ENCODE measurements at regions not wholly inside any gene's neighbourhood (a gene's known extent, or its start where the extent isn't known, plus 50 kb on each side); places are given as distances from the start of the nearest gene placed in this dataset.

DNA sequence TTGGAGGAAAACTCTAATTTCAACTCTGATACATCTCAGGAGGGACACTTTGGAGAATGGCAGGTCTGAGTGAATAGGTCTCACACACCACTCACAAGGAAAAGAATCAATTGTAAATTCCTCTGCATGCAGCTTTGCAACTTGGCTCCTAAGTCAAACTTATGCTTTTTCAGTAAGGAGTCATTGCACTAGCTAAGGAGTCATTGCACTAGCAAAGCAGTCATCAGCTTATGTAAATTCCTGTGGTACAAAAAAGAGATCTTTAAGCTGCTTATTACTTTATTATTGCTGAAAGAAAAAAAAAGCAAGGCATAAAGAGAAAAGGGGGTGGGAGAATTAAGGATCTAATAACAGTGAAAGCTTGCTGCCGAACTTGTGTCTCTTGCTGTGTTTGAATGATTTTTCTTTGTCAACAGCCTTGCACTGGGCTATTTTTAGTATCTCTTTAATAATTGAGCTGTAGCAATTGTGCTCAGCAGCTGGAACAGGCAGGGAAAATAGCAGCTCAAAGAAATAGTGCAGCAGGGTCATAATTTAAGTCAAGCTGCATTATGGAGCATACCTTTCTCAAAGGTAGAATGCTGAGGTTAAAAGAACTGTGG lies 154.3 kb upstream of the ARPP21 start:
- no peak for DNase-seq (ENCODE audit: low read depth)

DNA sequence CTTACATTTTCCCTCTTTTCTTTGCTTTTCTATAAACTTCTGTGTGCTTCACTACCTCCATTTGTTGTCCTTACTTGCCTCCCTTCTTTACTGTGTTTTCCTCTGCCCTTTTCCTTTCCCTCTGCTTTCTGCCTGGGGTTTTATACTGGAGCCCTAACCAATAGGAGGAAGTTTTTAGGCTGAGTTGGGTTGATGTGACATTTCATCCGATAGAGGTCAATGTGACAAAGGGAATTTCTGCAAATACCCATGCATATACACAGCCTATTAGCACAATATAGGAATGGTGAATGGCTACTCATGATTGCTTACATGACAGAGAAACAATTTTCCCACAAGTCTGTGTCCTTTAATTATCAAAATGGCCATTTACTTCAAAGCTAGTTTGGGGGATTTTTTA lies 153.0 kb upstream of the ARPP21 start:
- DNase-seq (ENCODE audit: low read depth): no peak

DNA sequence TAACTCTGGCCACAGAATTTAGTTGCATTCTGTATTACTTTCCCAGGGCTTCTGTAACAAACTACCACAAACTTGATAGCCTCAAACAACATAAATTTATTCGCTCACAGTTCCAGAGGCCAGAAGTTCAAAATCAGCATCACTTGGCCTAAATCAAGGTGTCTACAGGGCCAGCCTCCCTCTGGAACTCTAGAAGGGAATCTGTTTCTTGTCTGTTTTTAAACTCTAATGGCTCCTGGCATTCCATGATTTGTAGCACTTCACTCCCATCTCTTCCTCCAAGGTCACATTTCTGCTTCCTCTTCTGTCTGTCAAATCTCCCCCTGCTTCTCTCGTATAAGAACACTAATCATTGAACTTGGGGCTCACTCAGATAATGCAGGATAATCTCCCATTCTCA lies 151.9 kb upstream of the ARPP21 start:
- DNase-seq (ENCODE audit: low read depth): no peak

DNA sequence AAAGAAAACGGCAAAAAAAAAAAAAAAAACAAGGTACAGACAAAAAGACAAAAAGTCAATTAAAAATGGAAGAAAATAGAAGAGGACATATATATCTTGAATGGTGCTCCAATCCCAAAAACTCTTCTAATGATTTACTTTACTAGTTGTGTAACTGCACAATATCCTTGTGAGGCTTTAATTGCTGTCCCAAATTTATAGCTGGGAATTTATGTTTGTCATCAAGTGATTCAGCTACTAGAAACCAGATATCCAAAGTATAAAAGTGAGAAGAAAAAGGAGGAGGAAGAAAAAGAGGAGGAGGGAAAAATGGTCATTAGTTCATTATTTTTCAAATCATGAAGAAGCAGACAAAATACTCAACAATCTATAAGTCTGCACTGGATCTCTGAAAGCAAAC lies 150.8 kb upstream of the ARPP21 start:
- DNase-seq (ENCODE audit: low read depth): no peak

DNA sequence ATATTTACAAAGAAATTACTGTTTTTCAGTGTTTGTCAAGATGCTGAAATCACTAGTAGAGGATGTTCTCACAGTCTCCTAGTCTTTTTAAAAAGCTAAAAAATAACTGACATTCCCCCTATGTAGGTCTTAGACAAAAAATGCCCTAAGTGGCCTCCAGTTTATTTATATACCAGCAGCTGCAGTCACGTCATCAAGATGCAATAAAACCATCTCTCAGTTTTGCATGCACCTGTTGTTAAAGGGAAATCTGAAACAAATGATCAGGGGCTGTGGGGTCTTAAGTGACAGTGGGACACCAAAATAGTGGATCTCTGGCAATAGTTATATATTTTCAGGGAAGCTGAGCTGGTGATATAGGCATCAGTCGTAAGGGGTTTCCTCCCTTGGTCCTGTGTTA lies 146.5 kb upstream of the ARPP21 start:
- DNase-seq (ENCODE audit: low read depth): no peak

DNA sequence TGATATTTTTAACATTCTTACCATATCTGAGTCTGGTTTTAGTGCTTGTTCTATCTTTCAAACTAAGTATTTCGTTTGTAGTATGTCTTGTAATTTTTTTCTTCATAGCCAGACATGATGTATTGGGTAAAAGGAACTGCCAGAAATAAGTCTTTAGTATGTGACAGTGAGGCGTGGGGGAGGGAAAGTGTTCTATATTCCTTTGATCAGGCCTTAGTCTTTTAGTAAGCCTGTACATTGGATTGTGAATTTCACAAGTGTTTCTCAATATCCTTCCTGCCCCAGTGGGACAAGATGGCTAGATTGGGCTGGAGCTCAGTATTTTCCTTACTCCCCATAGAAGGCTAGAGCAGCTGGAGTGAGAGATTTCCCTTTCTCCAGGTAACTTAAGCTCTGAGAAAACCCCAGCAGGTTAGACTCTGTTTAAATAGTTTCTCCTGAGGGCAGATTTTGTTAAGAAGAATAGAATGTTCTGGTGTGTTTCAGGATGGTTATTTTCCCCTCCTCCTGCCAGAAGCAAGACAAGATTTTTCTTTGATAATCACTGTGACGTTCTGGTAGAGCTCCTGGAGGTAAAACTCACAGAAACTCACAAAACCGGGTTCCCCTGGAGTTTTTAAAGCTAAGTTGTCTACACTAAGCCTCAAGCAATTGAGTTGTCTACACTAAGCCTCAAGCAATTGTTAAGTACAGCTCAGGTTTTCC lies 140.7 kb upstream of the ARPP21 start:
- no peak for DNase-seq (ENCODE audit: low read depth)

DNA sequence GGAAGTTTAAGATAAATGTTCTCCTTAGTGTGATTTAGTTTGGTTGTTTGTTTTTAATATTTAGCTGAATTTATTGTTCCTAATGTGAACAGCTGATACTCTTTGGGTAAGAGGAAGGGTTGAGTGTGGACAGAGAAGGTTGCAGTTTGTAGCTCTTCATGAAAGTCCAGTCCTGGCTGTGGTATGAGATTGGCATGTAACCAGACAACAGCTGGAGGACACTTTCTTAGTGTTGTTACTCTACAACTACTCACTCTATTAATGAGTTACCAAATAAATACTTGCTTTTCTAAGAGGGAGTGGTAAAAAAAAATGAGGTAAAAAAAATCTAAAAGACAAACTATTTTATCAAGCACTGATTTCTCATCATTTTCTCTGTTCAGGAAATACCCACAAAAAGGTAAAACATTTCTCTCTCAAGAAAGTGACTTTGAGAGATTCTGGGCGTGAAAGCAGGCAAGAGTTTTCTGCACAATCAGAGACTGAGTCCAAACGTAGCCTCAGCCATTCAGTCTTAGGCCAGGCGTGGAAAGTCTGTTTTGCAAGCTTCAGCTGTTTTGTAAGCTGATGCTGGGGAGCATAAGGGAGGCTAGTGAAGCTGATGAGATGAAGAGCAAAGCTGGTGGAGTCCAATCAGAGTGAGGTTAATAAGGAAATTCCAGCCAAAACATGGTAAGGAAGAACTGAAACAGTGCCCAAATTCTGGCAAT lies 138.5 kb upstream of the ARPP21 start:
- no peak for DNase-seq (ENCODE audit: low read depth)

DNA sequence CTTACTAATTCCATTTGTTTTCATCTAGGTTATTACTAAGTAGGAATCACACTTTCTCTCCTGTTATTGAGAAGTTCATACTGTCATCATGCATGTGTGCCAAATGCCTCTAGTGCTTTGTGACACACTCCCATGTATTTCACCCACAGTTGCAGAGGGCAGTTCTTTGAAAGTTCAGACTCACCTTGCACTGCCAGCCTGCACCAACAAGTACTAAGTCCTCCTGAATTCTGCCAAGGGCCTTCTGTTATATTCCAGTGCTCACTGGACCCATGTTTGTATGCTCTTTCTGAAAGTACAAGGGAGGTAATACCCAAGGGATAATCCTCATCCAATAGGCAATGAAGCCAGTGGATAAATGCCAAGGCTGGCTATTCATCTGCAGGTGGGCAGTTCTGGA lies 136.6 kb upstream of the ARPP21 start:
- no peak for DNase-seq (ENCODE audit: low read depth)

DNA sequence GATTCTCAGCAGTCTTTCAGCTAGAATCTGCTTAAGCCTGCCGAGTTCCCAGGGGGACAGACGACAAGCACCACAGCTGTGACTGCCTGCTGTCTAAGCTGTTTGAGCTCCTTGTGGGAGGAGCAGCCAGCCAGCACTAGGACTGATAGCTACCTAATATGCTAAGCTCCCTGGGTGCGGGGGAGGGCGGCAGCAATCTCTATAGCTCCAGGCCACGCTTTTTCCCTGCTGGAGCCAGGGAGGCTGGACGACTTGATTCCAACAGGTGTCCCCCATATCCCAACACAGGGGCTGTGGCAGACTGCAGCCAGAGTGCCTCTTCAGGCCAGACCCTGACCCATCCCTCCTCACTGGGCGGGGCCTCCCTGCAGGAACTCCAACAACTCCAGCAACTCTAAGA lies 134.1 kb upstream of the ARPP21 start:
- DNase-seq (ENCODE audit: low read depth): no peak

DNA sequence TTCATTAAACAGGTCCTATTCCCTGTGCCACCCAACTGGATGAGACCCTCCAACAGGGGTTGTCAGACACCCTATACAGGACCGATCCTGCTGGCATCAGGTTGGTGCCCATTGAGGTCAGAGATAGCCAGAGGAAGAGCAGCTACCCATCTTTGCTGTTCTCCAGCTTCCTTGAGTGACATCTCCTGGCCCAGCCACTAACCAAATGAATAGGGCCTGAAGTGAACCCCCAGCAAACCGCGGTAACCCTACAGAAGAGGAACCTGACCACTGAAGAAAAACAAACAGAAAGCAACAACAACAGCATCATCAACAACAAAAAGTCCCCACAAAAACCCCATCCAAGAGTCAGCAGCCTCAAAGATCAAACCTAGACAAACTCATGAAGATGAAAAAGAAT lies 133.6 kb upstream of the ARPP21 start:
- DNase-seq (ENCODE audit: low read depth): no peak

DNA sequence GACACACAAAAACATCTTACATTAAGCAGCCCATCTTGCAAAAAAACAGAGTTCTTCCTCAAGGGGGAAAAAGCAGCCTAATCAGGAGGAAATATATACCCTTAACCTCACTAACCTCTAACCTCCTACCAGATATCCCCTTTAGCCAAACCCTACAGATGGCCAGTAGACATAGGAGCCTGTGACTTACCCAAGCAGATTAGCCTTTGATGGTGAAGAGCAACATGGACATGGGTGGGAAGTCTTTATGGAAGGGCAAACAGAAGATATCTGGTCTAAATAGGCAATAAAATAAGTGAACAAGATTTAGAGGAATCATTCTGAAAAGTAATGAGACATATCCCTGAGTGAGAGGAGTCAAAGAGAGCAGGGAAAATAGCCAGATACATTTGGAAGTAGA lies 119.4 kb upstream of the ARPP21 start:
- no peak for DNase-seq (ENCODE audit: low read depth)

DNA sequence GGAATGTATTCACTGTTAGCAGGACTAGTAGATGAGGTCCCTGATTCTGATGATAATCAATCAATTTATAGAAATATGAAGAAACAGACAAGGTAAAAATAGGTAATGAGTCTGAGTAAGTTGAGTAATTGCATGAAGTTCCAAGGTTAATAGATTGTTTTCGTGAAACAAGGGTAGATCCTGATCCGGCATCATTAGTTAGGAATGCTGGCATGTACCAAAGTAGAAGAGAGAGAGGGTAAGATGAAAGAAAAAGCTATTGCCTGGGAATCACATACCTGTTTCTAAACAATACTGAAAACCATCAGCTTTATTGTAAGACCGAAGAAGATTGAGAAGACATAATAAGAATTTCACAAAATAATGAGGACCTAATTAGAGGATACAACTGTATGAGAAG lies 118.1 kb upstream of the ARPP21 start:
- no peak for DNase-seq (ENCODE audit: low read depth)

DNA sequence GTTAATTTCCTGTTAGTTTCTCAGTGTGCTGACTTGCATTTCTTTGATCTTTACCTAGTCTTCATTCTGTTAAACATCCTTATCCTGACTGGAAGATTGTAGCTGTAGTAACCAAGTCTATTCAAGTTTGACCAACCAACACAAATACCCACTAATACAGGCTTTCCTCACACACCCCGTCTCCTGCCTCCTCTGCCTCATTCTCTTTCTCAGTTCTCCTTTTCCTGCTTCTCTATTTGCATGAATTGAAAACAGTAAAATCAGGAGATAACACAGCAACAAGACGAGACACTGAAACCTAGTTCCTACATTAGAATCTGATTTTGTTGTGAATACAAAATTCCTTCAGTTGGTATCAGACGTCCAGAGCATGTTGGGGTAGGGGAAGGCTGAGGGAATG lies 116.9 kb upstream of the ARPP21 start:
- DNase-seq (ENCODE audit: low read depth): no peak

DNA sequence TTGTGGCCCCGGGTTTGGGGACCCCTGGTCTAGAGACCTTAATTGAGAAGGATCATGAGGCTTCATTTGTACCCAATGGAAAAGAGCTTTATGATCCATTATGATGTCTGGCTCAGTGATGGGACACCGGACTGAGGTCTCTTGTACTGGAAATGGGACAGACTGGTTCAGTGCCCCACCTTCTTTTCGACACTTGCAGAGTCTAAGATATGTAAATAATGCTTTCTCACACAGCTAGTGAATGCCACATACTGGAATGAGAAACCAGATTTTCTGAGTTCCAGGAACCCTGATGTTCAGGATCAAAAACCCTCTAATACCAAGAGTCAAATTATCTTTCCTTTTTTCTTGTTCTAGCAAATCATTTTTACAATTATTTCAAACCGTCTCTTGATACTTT lies 116.3 kb upstream of the ARPP21 start:
- DNase-seq (ENCODE audit: low read depth): no peak

DNA sequence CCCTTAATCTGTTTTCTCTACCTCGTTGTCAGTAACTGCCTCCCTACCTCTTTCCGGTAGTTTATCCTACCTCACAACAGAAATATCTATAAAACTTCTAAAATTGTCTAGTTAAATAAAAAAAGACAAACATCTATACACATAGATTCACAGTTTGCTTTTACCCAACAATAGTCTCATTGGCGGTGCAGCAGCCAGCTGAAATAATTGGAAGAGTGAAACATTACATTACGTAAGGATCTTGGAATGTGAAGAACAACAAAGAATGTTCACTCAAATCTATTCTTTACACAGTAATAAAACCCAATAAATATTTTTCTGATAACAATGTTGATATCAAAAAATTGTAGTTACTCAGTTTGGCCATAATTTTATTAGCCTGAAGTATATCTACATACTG lies 115.5 kb upstream of the ARPP21 start:
- no peak for DNase-seq (ENCODE audit: low read depth)

DNA sequence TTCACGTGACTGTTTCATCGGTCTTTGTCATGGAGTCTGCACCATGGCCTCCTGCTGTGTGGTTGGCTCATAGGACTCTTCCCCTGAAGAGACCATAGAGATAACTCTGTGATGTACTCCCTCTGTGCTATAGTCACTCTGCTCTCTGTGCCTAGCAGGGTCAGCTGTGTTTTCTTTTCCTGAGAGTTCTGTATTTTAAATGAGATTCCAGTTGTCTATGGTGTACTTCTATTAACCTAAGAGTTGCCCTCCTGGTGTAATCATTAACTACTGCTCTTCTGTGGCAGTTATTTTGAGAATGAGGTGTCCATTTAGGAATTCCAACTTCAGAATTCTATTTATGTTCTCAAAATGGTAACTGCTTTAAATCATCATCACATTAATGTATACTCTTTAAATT lies 114.5 kb upstream of the ARPP21 start:
- no peak for DNase-seq (ENCODE audit: low read depth)

DNA sequence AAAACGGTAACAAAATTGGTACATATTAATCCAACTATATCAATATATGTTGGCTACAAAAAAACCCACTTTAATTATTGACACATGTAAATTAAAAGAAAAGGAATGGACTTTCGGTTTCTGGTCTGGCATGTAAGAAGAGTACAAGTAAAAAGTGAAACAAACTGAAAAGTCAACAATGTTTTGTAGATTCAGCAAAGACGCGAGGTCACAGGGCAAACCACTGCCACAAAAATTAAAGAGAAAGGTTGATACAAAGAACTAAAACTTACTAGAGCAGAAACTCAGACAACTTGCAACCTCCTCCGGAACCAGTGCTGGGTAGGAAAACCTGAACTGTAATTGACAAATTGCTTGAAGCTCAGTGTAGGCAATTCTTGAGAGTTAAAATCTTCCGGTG lies 110.6 kb upstream of the ARPP21 start:
- no peak for DNase-seq (ENCODE audit: low read depth)

DNA sequence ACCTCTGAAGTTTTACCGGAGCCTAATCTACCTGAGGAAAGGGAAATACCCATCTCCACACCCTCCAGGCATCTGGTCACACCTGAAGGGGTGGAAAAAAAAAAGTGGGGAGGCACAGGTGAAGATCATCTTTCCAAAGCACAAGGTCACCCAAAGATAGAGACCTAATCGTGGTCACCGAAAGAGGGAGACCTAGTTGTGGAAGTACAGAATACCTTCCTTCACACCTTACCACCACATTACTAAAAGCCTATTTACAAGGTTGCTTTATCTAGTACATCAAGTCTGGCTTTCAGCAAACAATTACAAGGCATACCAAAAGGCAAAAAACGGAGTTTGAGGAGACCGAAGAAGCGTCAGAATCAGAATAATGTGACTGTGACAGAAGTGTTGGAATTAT lies 110.0 kb upstream of the ARPP21 start:
- DNase-seq (ENCODE audit: low read depth): no peak

DNA sequence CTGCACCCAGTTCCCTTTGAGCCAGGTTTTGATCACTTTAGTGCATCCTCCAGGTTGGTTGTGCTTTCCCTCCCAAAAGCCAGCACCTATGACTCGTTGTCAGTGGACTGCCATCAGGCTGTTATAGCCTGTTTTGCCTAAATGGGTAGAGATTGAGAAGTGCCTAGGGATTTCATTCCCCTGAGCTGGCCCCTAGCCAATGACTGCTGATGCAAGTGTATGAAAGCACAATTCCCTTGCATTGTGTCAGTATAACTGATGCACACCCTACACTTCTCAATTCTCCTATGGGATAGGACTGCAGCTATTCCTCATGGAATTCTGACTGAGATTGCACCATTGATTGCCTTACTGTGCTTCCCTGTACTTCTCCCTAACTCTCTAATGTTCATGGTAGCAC lies 102.1 kb upstream of the ARPP21 start:
- no peak for DNase-seq (ENCODE audit: low read depth)

DNA sequence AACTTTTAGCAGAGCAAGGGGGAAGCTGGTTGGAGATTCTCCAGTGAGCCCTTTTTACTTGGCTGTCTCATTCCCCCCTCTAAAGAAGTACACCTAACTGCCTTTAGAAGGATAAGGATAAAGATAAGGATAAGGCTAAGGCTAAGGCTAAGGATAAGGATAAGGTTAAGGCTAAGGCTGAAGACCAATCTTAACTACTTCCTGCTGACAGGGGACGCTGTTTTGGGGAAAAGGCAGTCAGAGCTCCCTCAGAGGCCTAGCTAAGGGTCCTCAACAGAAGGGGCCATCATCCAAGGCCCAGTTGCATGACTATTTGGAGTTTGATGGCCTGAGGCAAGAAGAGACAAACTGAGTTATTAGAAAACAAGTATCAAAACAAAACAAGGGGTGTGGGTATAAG lies 94.3 kb upstream of the ARPP21 start:
- no peak for DNase-seq (ENCODE audit: low read depth)

DNA sequence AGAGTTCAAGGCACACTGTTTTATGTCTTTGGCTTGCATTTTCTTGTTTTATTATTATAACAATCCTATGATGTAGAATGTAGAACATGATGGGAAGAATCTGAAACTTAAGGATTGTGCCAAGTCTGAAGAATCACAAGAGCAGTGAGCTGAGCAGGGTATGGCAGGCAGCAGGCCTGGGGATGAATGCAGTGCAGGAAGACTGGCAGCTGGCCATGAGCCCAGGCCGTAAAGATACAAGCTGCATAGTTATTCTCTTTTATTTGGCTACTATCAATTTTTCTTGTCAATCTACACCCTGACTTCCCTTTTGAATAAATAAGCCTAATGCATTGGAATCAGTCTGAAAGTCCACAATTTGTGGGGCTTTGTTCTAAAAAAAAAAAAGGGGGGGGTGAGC lies 89.6 kb upstream of the ARPP21 start:
- DNase-seq (ENCODE audit: low read depth): no peak

DNA sequence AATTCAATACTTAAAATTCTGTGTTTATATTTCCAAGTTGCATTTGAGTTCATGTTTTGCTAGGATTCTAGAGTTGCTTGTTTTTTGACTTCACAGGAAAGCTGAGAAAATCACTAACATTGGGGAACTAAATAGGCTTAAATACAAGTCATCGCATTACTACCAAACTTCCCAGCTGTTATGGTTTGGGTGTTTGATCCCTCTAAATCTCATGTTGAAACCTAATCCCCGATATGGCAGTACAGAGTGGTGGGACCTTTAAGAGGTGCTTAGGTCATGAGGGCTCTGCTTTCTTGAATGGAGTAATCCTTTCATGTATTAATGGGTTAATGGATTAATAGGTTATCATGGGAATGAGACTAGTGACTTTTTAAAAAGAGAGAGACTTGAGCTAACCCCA lies 77.2 kb upstream of the ARPP21 start:
- DNase-seq (ENCODE audit: low read depth): no peak

DNA sequence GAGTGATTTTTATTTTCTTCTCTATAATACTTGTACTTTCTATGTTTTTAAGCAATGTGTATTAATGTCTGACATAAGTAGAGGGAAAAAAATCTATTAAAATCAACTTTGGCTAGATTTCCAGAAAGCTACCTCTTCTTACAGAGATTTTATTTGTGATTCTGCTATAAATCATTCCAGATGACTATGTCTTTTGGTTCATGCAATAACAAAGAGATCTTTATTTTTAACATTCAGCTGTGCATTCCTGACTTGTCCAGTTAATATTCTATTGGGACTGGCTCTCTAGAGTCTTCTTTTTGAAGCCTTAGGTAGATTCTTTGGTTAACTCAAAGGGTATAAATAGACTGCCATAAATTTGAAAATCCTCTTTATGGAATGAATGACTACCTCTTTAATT lies 74.3 kb upstream of the ARPP21 start:
- no peak for DNase-seq (ENCODE audit: low read depth)

Data from CMK (cell line).